Smooth muscle cell (in vitro differentiated cells): ENCODE measurements at regions not wholly inside any gene's neighbourhood (a gene's known extent, or its start where the extent isn't known, plus 50 kb on each side); places are given as distances from the start of the nearest gene placed in this dataset.
"Not testable (repeated sequence)": the region's sequence is repeated elsewhere in the genome, so short reads cannot be mapped to it uniquely, and the experiment has no call there.

Source experiments
- DNase-seq: peaks from one replicate; lab custom pipeline; 2025; ENCODE audit not compliant: unreplicated experiment; lab: John Stamatoyannopoulos, UW
- H2AFZ ChIP-seq: fragments of 200-600 bp; sonication (generic); 2 replicates; pipeline ENCODE4 v1.6.0; 2016; ENCODE audit warnings: antibody characterized with exemption, low read depth, mild to moderate bottlenecking
- H3F3A ChIP-seq: fragments of 200-600 bp; sonication (generic); 2 replicates; pipeline ENCODE4 v1.6.0; 2017; ENCODE audit warnings: antibody characterized with exemption, low read depth
- H3K27ac ChIP-seq: fragments of 200-600 bp; sonication (generic); 2 replicates; pipeline ENCODE4 v1.5.1; 2016; ENCODE audit warnings: low read depth, mild to moderate bottlenecking
- H3K27me3 ChIP-seq: fragments of 200-600 bp; sonication (generic); 2 replicates; pipeline ENCODE4 v1.6.1; 2016; ENCODE audit warnings: low read depth, mild to moderate bottlenecking
- H3K36me3 ChIP-seq: fragments of 200-600 bp; sonication (generic); 2 replicates; pipeline ENCODE4 v1.5.1; 2016; ENCODE audit warnings: low read depth
- H3K4me1 ChIP-seq: fragments of 200-600 bp; sonication (generic); 2 replicates; pipeline ENCODE4 v1.5.1; 2016; ENCODE audit warnings: low read depth
- H3K4me2 ChIP-seq: fragments of 200-600 bp; sonication (generic); 2 replicates; pipeline ENCODE4 v1.6.0; 2016; ENCODE audit warnings: mild to moderate bottlenecking
- H3K4me3 ChIP-seq: fragments of 200-600 bp; sonication (generic); 2 replicates; pipeline ENCODE4 v1.5.1; 2016; ENCODE audit warnings: mild to moderate bottlenecking
- H3K79me2 ChIP-seq: fragments of 200-600 bp; sonication (generic); 2 replicates; pipeline ENCODE4 v1.6.0; 2016; ENCODE audit warnings: low read depth, mild to moderate bottlenecking
- H3K9ac ChIP-seq: fragments of 200-600 bp; sonication (generic); 2 replicates; pipeline ENCODE4 v1.6.0; 2016; ENCODE audit warnings: low read depth
- H3K9me3 ChIP-seq: fragments of 200-600 bp; sonication (generic); replicated peaks from 2 replicates; pipeline ENCODE4 v1.5.1; 2016; ENCODE audit warnings: low read depth
- H4K20me1 ChIP-seq: fragments of 200-600 bp; sonication (generic); 2 replicates; pipeline ENCODE4 v1.6.0; 2016; ENCODE audit warnings: low read depth
- CTCF ChIP-seq: fragments of 200-600 bp; sonication (generic); IDR thresholded peaks from 2 replicates; pipeline ENCODE4 v1.5.1; 2017; ENCODE audit warnings: borderline replicate concordance, mild to moderate bottlenecking, antibody characterized with exemption; ENCODE audit not compliant: insufficient read depth, poor library complexity, severe bottlenecking
- WGBS: methylation state at CpG from one replicate; pipeline ENCODE4 v1.1.7; 2016; ENCODE audit warnings: low lambda C conversion rate; 5-methylcytosine and 5-hydroxymethylcytosine counted together

- no peaks in the 10 kb centered on the region for H3K79me2 ChIP-seq
- no peaks in the 10 kb centered on the region for H3K9me3 ChIP-seq
- H3K4me2 ChIP-seq = no peak overlapping the region
- peaks cover 5% of the 10 kb centered on the region for H3K4me1 ChIP-seq
- no peak overlapping the region for H3K9ac ChIP-seq
- 83% methylated on average over 1 of the region's 1 CpG for WGBS
- no peak for TF ChIP-seq CTCF
- no peak overlapping the region for H3K27ac ChIP-seq
- no peaks in the 10 kb centered on the region for H3K36me3 ChIP-seq
- H3K27me3 ChIP-seq = no peaks in the 10 kb centered on the region
- no peaks in the 10 kb centered on the region for H4K20me1 ChIP-seq
- H2AFZ ChIP-seq = no peak overlapping the region
- no peak overlapping the region for H3K4me3 ChIP-seq
- H3F3A ChIP-seq = no peaks in the 10 kb centered on the region
- no peak for DNase-seq
Measured at GRCh38 chr11:25576320-25576719, 755.6 kb upstream of the ANO3 start.

- not testable (repeated sequence) for H3K4me2 ChIP-seq, H3K4me3 ChIP-seq, DNase-seq, H3K27me3 ChIP-seq, H3K9ac ChIP-seq, H2AFZ ChIP-seq, H3F3A ChIP-seq, H3K79me2 ChIP-seq, H3K36me3 ChIP-seq, H4K20me1 ChIP-seq, H3K9me3 ChIP-seq, H3K27ac ChIP-seq, H3K4me1 ChIP-seq
- WGBS = 14% methylated on average over 2 of the region's 2 CpGs
Measured at GRCh38 chr11:25579554-25579953, 752.4 kb upstream of the ANO3 start.

- H4K20me1 ChIP-seq = no peaks in the 10 kb centered on the region
- no peak overlapping the region for H2AFZ ChIP-seq
- no peaks in the 10 kb centered on the region for H3K36me3 ChIP-seq
- no peaks in the 10 kb centered on the region for H3K79me2 ChIP-seq
- no peak overlapping the region for H3K27ac ChIP-seq
- H3K9ac ChIP-seq = no peak overlapping the region
- H3K4me2 ChIP-seq = no peak overlapping the region
- H3K4me3 ChIP-seq = no peak overlapping the region
- no peak for TF ChIP-seq CTCF
- H3F3A ChIP-seq = no peaks in the 10 kb centered on the region
- H3K9me3 ChIP-seq = no peaks in the 10 kb centered on the region
- no peaks in the 10 kb centered on the region for H3K27me3 ChIP-seq
- WGBS = 85% methylated on average over 3 of the region's 3 CpGs
- no peak for DNase-seq
- H3K4me1 ChIP-seq = peaks cover 5% of the 10 kb centered on the region
Measured at GRCh38 chr11:25583596-25583995, 748.3 kb upstream of the ANO3 start.

GRCh38 chr11:25587496-25587895 lies 744.4 kb upstream of the ANO3 start:
- no peak for TF ChIP-seq CTCF
- Histone ChIP-seq H3K4me1 (no peaks in the 10 kb centered on the region), H3K4me2 (no peak overlapping the region), H3K9ac (no peak overlapping the region), H3K27me3 (no peaks in the 10 kb centered on the region), H3K79me2 (no peaks in the 10 kb centered on the region), H3K27ac (no peak overlapping the region), H4K20me1 (no peaks in the 10 kb centered on the region), H3F3A (no peaks in the 10 kb centered on the region), H3K36me3 (no peaks in the 10 kb centered on the region), H3K4me3 (no peak overlapping the region), H3K9me3 (no peaks in the 10 kb centered on the region), H2AFZ (no peak overlapping the region)
- no peak for DNase-seq
